OCI-LY7 (cell line): ENCODE measurements at regions not wholly inside any gene's neighbourhood (a gene's known extent, or its start where the extent isn't known, plus 50 kb on each side); places are given as distances from the start of the nearest gene placed in this dataset.

Experiments
- BruUV-seq: library from RNA; stranded (reverse); fragments of 400-500 nt; replicated peaks from 2 replicates; lab custom pipeline; 2021; lab: Mats Ljungman, UMichigan
- CTCF ChIA-PET: fragments of 300-600 bp; sonication (Branson Sonifier 250); formaldehyde crosslinking; loops from one replicate; lab custom pipeline; 2022; ENCODE audit warnings: antibody characterized with exemption; ENCODE audit not compliant: unreplicated experiment; lab: Charles Lee
- POLR2A ChIA-PET: fragments of 300-600 bp; sonication (Branson Sonifier 250); formaldehyde crosslinking; loops from one replicate; lab custom pipeline; 2022; ENCODE audit warnings: antibody characterized with exemption; lab: Charles Lee
- DNase-seq: peaks from one replicate; pipeline ENCODE4 v3.0.0-alpha.2; 2015; ENCODE audit warnings: low spot score
- H2AFZ ChIP-seq: fragments of 200-600 bp; sonication (generic), shearing (Covaris generic); 2 replicates; pipeline ENCODE4 v1.6.1; 2014; ENCODE audit warnings: mild to moderate bottlenecking, antibody characterized with exemption, low read length, moderate library complexity
- H3K27ac ChIP-seq: fragments of 200-600 bp; sonication (generic); 2 replicates; pipeline ENCODE4 v1.5.1; 2014; ENCODE audit warnings: mixed run types, low read depth, mild to moderate bottlenecking, moderate library complexity, low read length, inconsistent platforms; ENCODE audit not compliant: poor library complexity, severe bottlenecking
- H3K36me3 ChIP-seq: fragments of 200-600 bp; sonication (generic); 2 replicates; pipeline ENCODE4 v1.6.1; 2014; ENCODE audit warnings: mild to moderate bottlenecking, antibody characterized with exemption, low read length, moderate library complexity, mixed read lengths; ENCODE audit not compliant: insufficient read depth
- H3K4me1 ChIP-seq: fragments of 200-600 bp; sonication (generic); 2 replicates; pipeline ENCODE4 v1.5.1; 2014; ENCODE audit warnings: mild to moderate bottlenecking, low read length; ENCODE audit not compliant: insufficient read depth, poor library complexity, severe bottlenecking
- H3K4me2 ChIP-seq: fragments of 200-600 bp; sonication (generic); 2 replicates; pipeline ENCODE4 v1.6.1; 2014; ENCODE audit warnings: mild to moderate bottlenecking, low read length
- H3K4me3 ChIP-seq: fragments of 200-600 bp; sonication (generic); 2 replicates; pipeline ENCODE4 v1.5.1; 2014; ENCODE audit warnings: mild to moderate bottlenecking, low read depth, low read length; ENCODE audit not compliant: poor library complexity, severe bottlenecking
- H3K79me2 ChIP-seq: fragments of 200-600 bp; sonication (generic); 2 replicates; pipeline ENCODE4 v1.6.1; 2016; ENCODE audit warnings: low read depth, mild to moderate bottlenecking, low read length, moderate library complexity, mixed read lengths; ENCODE audit not compliant: insufficient read depth
- H3K9me2 ChIP-seq: fragments of 200-600 bp; sonication (generic); 2 replicates; pipeline ENCODE4 v1.6.1; 2016; ENCODE audit warnings: mild to moderate bottlenecking, low read length, mixed read lengths; ENCODE audit not compliant: insufficient read depth
- H3K9me3 ChIP-seq: fragments of 200-600 bp; sonication (generic); 2 replicates; pipeline ENCODE4 v1.6.1; 2014; ENCODE audit warnings: mild to moderate bottlenecking, mixed run types, low read length, mixed read lengths
- H4K20me1 ChIP-seq: fragments of 200-600 bp; sonication (generic); 2 replicates; pipeline ENCODE4 v1.6.1; 2014; ENCODE audit warnings: mild to moderate bottlenecking, antibody characterized with exemption, low read length, moderate library complexity, mixed read lengths; ENCODE audit not compliant: insufficient read depth
- CTCF ChIP-seq: fragments of 200-600 bp; sonication (generic); conservative IDR thresholded peaks from 2 replicates; pipeline ENCODE4 v1.5.1; 2014; ENCODE audit warnings: mild to moderate bottlenecking, antibody characterized with exemption, low read length, moderate library complexity, mixed read lengths
- EZH2phosphoT487 ChIP-seq: fragments of 200-600 bp; sonication (generic); IDR thresholded peaks from 2 replicates; pipeline ENCODE4 v1.6.1; 2018; ENCODE audit warnings: low read depth, borderline replicate concordance, mild to moderate bottlenecking, mixed run types, antibody characterized with exemption, low read length, moderate library complexity, mixed read lengths
- intact Hi-C: fragments of 100-400 bp; cut with micrococcal nuclease; formaldehyde crosslinking; loops from one replicate; pipeline ENCODE4 v1.10.0; 2022; ENCODE audit not compliant: unreplicated experiment

- H3K36me3 ChIP-seq = no peaks in the 10 kb centered on the region
- intact Hi-C loops = no loop called here
- H3K9me3 ChIP-seq = no peaks in the 10 kb centered on the region
- H3K79me2 ChIP-seq = no peaks in the 10 kb centered on the region
- H2AFZ ChIP-seq = no peak overlapping the region
- TF ChIP-seq EZH2phosphoT487 = no peak
- no peak for TF ChIP-seq CTCF
- H3K4me2 ChIP-seq = no peak overlapping the region
- no peak overlapping the region for H3K4me3 ChIP-seq
- ChIA-PET CTCF (no interaction called here), POLR2A (no interaction called here)
- no peak for DNase-seq
- no peaks in the 10 kb centered on the region for H3K9me2 ChIP-seq
- no TSS peak for BruUV-seq
- H3K4me1 ChIP-seq = no peaks in the 10 kb centered on the region
- H3K27ac ChIP-seq = no peak overlapping the region
- no peaks in the 10 kb centered on the region for H4K20me1 ChIP-seq
These were observed 163.0 kb downstream of the FGF9 start for GRCh38 chr13:21833921-21834320.

GRCh38 chr13:21834521-21834920 is 163.6 kb downstream of the FGF9 start:
- no peak overlapping the region for H3K4me2 ChIP-seq
- no peaks in the 10 kb centered on the region for H3K36me3 ChIP-seq
- TF ChIP-seq EZH2phosphoT487 = no peak
- no peak for TF ChIP-seq CTCF
- H3K4me3 ChIP-seq = no peak overlapping the region
- no peak for DNase-seq
- no peak overlapping the region for H2AFZ ChIP-seq
- POLR2A ChIA-PET = interaction anchor here (0.6 kb wide), 1 partner anchor 1605 kb away, joined by 5 read pairs; no protein-coding TSS in a partner anchor
- no peaks in the 10 kb centered on the region for H3K79me2 ChIP-seq
- BruUV-seq = no TSS peak
- H3K9me3 ChIP-seq = no peaks in the 10 kb centered on the region
- intact Hi-C loops = no loop called here
- no peak overlapping the region for H3K27ac ChIP-seq
- no peaks in the 10 kb centered on the region for H3K9me2 ChIP-seq
- H3K4me1 ChIP-seq = no peaks in the 10 kb centered on the region
- CTCF ChIA-PET = no interaction called here
- no peaks in the 10 kb centered on the region for H4K20me1 ChIP-seq

GRCh38 chr13:21837288-21837687 is 166.4 kb downstream of the FGF9 start:
- BruUV-seq = no TSS peak
- H4K20me1 ChIP-seq = no peaks in the 10 kb centered on the region
- TF ChIP-seq CTCF (no peak), EZH2phosphoT487 (no peak)
- intact Hi-C loops = no loop called here
- POLR2A ChIA-PET = no interaction called here
- H3K36me3 ChIP-seq = no peaks in the 10 kb centered on the region
- no peaks in the 10 kb centered on the region for H3K9me2 ChIP-seq
- H3K79me2 ChIP-seq = no peaks in the 10 kb centered on the region
- no peaks in the 10 kb centered on the region for H3K9me3 ChIP-seq
- CTCF ChIA-PET = no interaction called here
- no peak overlapping the region for H3K4me3 ChIP-seq
- H3K4me2 ChIP-seq = no peak overlapping the region
- H3K4me1 ChIP-seq = no peaks in the 10 kb centered on the region
- no peak overlapping the region for H3K27ac ChIP-seq
- no peak overlapping the region for H2AFZ ChIP-seq
- no peak for DNase-seq
